PFSK-1 (cell line): ENCODE measurements at regions not wholly inside any gene's neighbourhood (a gene's known extent, or its start where the extent isn't known, plus 50 kb on each side); places are given as distances from the start of the nearest gene placed in this dataset.

Source experiments
- FOXP2 ChIP-seq: optimal IDR thresholded peaks from 2 replicates; pipeline ENCODE3; 2011; ENCODE audit warnings: borderline replicate concordance, control low read depth, inconsistent platforms; ENCODE audit not compliant: insufficient read depth; ENCODE audit errors: extremely low read length, extremely low read depth
- POLR2AphosphoS5 ChIP-seq: IDR thresholded peaks from 2 replicates; pipeline ENCODE4 v1.6.1; 2012; ENCODE audit warnings: low read depth, mild to moderate bottlenecking, control low read depth, low read length, moderate library complexity
- REST ChIP-seq, 2 experiments: IDR thresholded peaks; 2 replicates each; pipeline versions ENCODE4 v1.6.1 to v1.8.0; 2011 to 2012; ENCODE audit warnings: low read depth in 2 of 2, low read length in 2 of 2, control low read depth in 1 of 2, inconsistent platforms in 1 of 2, mild to moderate bottlenecking in 1 of 2, moderate library complexity in 1 of 2; ENCODE audit not compliant: insufficient read depth in 1 of 2
- SIN3A ChIP-seq: IDR thresholded peaks from 2 replicates; pipeline ENCODE4 v1.6.1; 2012; ENCODE audit warnings: mild to moderate bottlenecking, low read length, moderate library complexity, borderline replicate concordance; ENCODE audit not compliant: insufficient read depth
- TAF1 ChIP-seq: IDR thresholded peaks from 2 replicates; pipeline ENCODE4 v1.6.1; 2012; ENCODE audit warnings: low read length, control low read depth, borderline replicate concordance; ENCODE audit not compliant: insufficient read depth

GRCh38 chr10:105968666-105969065 is 1195.8 kb downstream of the SORCS1 start:
- no peak for TF ChIP-seq REST (IDR thresholded peaks at IDR 0.05; ENCODE audit: insufficient read depth in 1 of 2, low read depth in 2 of 2, low read length in 2 of 2)
- no peak for TF ChIP-seq SIN3A
- no peak for TF ChIP-seq FOXP2
- TF ChIP-seq TAF1, result no peak
- no peak for TF ChIP-seq POLR2AphosphoS5

- TF ChIP-seq FOXP2 (no peak), POLR2AphosphoS5 (no peak), REST (IDR thresholded peaks at IDR 0.05; ENCODE audit: insufficient read depth in 1 of 2, low read depth in 2 of 2, low read length in 2 of 2) (no peak), SIN3A (no peak), TAF1 (no peak)
Measured at GRCh38 chr10:105967256-105967655, 1197.2 kb downstream of the SORCS1 start.

- TF ChIP-seq FOXP2 (no peak), REST (IDR thresholded peaks at IDR 0.05; ENCODE audit: insufficient read depth in 1 of 2, low read depth in 2 of 2, low read length in 2 of 2) (no peak), POLR2AphosphoS5 (no peak)
Measured at GRCh38 chr10:105965141-105965540, 1199.4 kb downstream of the SORCS1 start.

GRCh38 chr10:105964009-105964408 is 1200.5 kb downstream of the SORCS1 start:
- TF ChIP-seq SIN3A (no peak), REST (IDR thresholded peaks at IDR 0.05; ENCODE audit: insufficient read depth in 1 of 2, low read depth in 2 of 2, low read length in 2 of 2) (no peak), FOXP2 (no peak), POLR2AphosphoS5 (no peak), TAF1 (no peak)

GRCh38 chr10:105963334-105963884 is 1201.1 kb downstream of the SORCS1 start:
- TF ChIP-seq POLR2AphosphoS5, result no peak
- TF ChIP-seq FOXP2, result no peak
- TF ChIP-seq SIN3A, result no peak
- no peak for TF ChIP-seq REST (IDR thresholded peaks at IDR 0.05; ENCODE audit: insufficient read depth in 1 of 2, low read depth in 2 of 2, low read length in 2 of 2)
- no peak for TF ChIP-seq TAF1
